Heart left ventricle (tissue), 16 donors: ENCODE measurements at regions not wholly inside any gene's neighbourhood (a gene's known extent, or its start where the extent isn't known, plus 50 kb on each side); places are given as distances from the start of the nearest gene placed in this dataset.

Experiments used
- ATAC-seq, 4 donors: fragments of 200-7000 bp; cut with Tn5 transposase; one replicate each; pipeline ENCODE4 v1.9.1; 2020 to 2022; ENCODE audit warnings: moderate library complexity in 4 of 4, mild to moderate bottlenecking in 3 of 4, moderate number of reproducible peaks in 1 of 4
- DNase-seq, 5 donors: peaks; one replicate each; pipeline ENCODE4 v3.0.0-alpha.2; 2020
- H3K27ac ChIP-seq, 12 donors: fragments of 200-600 bp; sonication (generic) in 4 of 12; one replicate each; pipeline versions ENCODE4 v1.5.0 to v1.8.0; 2016 to 2022; ENCODE audit warnings: mild to moderate bottlenecking in 2 of 12
- H3K27me3 ChIP-seq, 9 donors: fragments of 200-600 bp; sonication (generic) in 2 of 9; one replicate each; pipeline versions ENCODE4 v1.5.1 to v1.8.0; 2016 to 2022; ENCODE audit warnings: mild to moderate bottlenecking in 3 of 9
- H3K36me3 ChIP-seq, 9 donors: fragments of 200-600 bp; sonication (generic) in 2 of 9; one replicate each; pipeline versions ENCODE4 v1.5.0 to v1.8.0; 2018 to 2022; ENCODE audit warnings: mild to moderate bottlenecking in 2 of 9
- H3K4me1 ChIP-seq, 12 donors: fragments of 200-600 bp; sonication (generic) in 4 of 12; one replicate each; pipeline versions ENCODE4 v1.5.0 to v1.8.0; 2016 to 2022; ENCODE audit warnings: mild to moderate bottlenecking in 3 of 12
- H3K4me3 ChIP-seq, 12 donors: fragments of 200-600 bp; sonication (generic) in 4 of 12; one replicate each; pipeline versions ENCODE4 v1.5.0 to v1.8.0; 2017 to 2022; ENCODE audit warnings: mild to moderate bottlenecking in 9 of 12, moderate library complexity in 4 of 12
- H3K9me3 ChIP-seq, 12 donors: fragments of 200-600 bp; sonication (generic) in 4 of 12; one replicate each; pipeline versions ENCODE4 v1.5.0 to v1.8.0; 2016 to 2022; ENCODE audit warnings: mild to moderate bottlenecking in 1 of 12
- CTCF ChIP-seq, 12 donors: fragments of 200-600 bp; sonication (generic) in 4 of 12; IDR thresholded peaks; one replicate each; pipeline versions ENCODE4 v1.5.0 to v1.8.0; 2018 to 2022; ENCODE audit warnings: antibody characterized with exemption in 12 of 12, mild to moderate bottlenecking in 5 of 12
- POLR2A ChIP-seq, 2 donors: fragments of 450-650 bp; IDR thresholded peaks; one replicate each; pipeline ENCODE4 v1.6.1; 2017; ENCODE audit warnings: antibody characterized with exemption in 2 of 2, mild to moderate bottlenecking in 2 of 2, moderate library complexity in 2 of 2
- WGBS, 4 donors: extraction: QIAGEN DNeasy Blood & Tissue Kit in 2 of 4; methylation state at CpG; one replicate each; pipeline versions ENCODE4 v1.1.5 to v1.1.7; 2013 to 2018; 5-methylcytosine and 5-hydroxymethylcytosine counted together
- intact Hi-C, 10 donors: fragments of 100-400 bp; cut with DNase I; formaldehyde crosslinking; loops; one replicate each; pipeline versions ENCODE4 v1.11.1 to v1.14.2; 2022
- donor health status: ischemic (EF 13 %, LVEDD 7.1; RV severe dilation, severe dysfunction).
- donor health status: healthy with polysubstance abuse.
- donor health status: DM: no; HTN: yes; CAD: no.
- donor health status: DM: no; HTN: no; CAD: no.
- donor health status: ischemic (EF 25% LVEDD 6.9; RV normal size, moderate dysfunction).
- donor health status: ischemic (EF 25% LVEDD 5.7; RV mildly dilated, moderate dysfunction).
- donor health status: healthy.
- donor health status: DM: yes; HTN: yes; CAD: no.
- donor health status: ischemic (EF 35%, LVEDD 5.7; RV mildly dilated, moderate dysfunction).
- donor health status: nonischemic (EF 11% LVEDD 7.7; RV severe dilation, severe dysfunction).
- donor health status: DM: yes; HTN: yes; CAD: no.
- donor health status: PGD.
- donor health status: ischemic (EF 29% LVEDD 5.4; RV normal size, mild dysfunction).
- donor health status: nonischemic (EF 23%, LVEDD 6.1; RV moderate dilation, normal function).

- Histone ChIP-seq H3K4me1 (no peaks in the 10 kb centered on the region), H3K27me3 (no peaks in the 10 kb centered on the region), H3K36me3 (no peaks in the 10 kb centered on the region), H3K4me3 (no peak overlapping the region), H3K9me3 (no peaks in the 10 kb centered on the region), H3K27ac (no peak overlapping the region)
- TF ChIP-seq CTCF (IDR thresholded peaks at IDR 0.05), result no peak
- no peak for TF ChIP-seq POLR2A (IDR thresholded peaks at IDR 0.05)
- ATAC-seq (no peak), DNase-seq (no peak)
- intact Hi-C loops, result no loop called here
- 32 to 52% (median 46%) methylated on average over 3 of the region's 3 CpGs for WGBS, 4 donors
Measured at GRCh38 chr2:17242813-17243485, 275.3 kb downstream of the RAD51AP2 start.

DNA sequence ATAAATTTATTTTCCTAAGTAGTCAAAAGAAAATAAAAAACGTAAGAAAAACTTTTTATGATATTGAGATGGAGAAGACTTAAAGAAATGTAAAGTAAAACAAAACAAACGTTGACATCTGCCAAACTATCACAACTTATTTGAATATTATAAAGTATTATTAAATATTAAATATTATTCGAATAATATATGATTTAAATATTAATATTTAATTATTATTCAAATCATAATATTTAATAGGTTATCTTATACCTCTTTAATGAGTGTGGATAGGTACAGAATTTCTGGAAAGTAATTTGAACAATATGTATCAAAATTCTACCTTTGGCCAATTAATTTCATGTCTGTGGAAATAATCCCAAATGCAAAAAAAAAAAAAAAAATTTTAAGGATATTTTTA lies 278.7 kb downstream of the RAD51AP2 start:
- ATAC-seq, result no peak
- 73 to 83% (median 78%) methylated on average over 3 of the region's 3 CpGs for WGBS, 4 donors
- intact Hi-C loops, result no loop called here
- no peaks in the 10 kb centered on the region for H3K27me3 ChIP-seq
- no peak for TF ChIP-seq CTCF (IDR thresholded peaks at IDR 0.05)
- TF ChIP-seq POLR2A (IDR thresholded peaks at IDR 0.05), result no peak
- DNase-seq, result no peak
- no peak overlapping the region for H3K27ac ChIP-seq
- H3K4me3 ChIP-seq, result no peak overlapping the region
- no peaks in the 10 kb centered on the region for H3K4me1 ChIP-seq
- no peaks in the 10 kb centered on the region for H3K36me3 ChIP-seq
- peaks cover 0 to 9% (median 0%) of the 10 kb centered on the region in 12 donors for H3K9me3 ChIP-seq

GRCh38 chr2:17235167-17235566 lies 283.1 kb downstream of the RAD51AP2 start:
- 80 to 86% (median 84%) methylated on average over 1 of the region's 1 CpG for WGBS, 4 donors
- DNase-seq, result no peak

More at GRCh38 chr2:17235167-17235566, 283.1 kb downstream of the RAD51AP2 start:
- Histone ChIP-seq H3K27ac (no peak overlapping the region), H3K9me3 (peaks cover 0 to 9% (median 0%) of the 10 kb centered on the region in 12 donors), H3K4me1 (no peaks in the 10 kb centered on the region), H3K36me3 (no peaks in the 10 kb centered on the region), H3K27me3 (no peaks in the 10 kb centered on the region), H3K4me3 (no peak overlapping the region)
- TF ChIP-seq POLR2A (IDR thresholded peaks at IDR 0.05) (no peak), CTCF (IDR thresholded peaks at IDR 0.05) (no peak)
- no peak for ATAC-seq
- intact Hi-C loops, result no loop called here
